Smooth muscle cell of the brain vasculature (primary cell): ENCODE measurements at regions not wholly inside any gene's neighbourhood (a gene's known extent, or its start where the extent isn't known, plus 50 kb on each side); places are given as distances from the start of the nearest gene placed in this dataset.
"Not testable (repeated sequence)": the region's sequence is repeated elsewhere in the genome, so short reads cannot be mapped to it uniquely, and the experiment has no call there.

Source experiments
- DNase-seq: peaks from one replicate; pipeline ENCODE4 v3.0.0-alpha.2; 2012; ENCODE audit warnings: low read depth, low spot score

GRCh38 chr2:106009096-106009495, 185.0 kb downstream of the UXS1 start:
- no peak for DNase-seq

GRCh38 chr2:106004851-106005250, 189.2 kb downstream of the UXS1 start:
- DNase-seq: no peak

GRCh38 chr2:105999211-105999989, 194.7 kb downstream of the UXS1 start:
- no peak for DNase-seq

GRCh38 chr2:105997711-105998110, 196.4 kb downstream of the UXS1 start:
- DNase-seq: no peak

- DNase-seq: no peak
Measured at GRCh38 chr2:105990624-105991023, 203.5 kb downstream of the UXS1 start.

- not testable (repeated sequence) for DNase-seq
Measured at GRCh38 chr2:105989803-105990202, 204.3 kb downstream of the UXS1 start.

GRCh38 chr2:105989070-105989469, 205.0 kb downstream of the UXS1 start:
- no peak for DNase-seq

- DNase-seq: no peak
Measured at GRCh38 chr2:105977807-105978206, 216.3 kb downstream of the UXS1 start.

GRCh38 chr2:105977212-105977611, 216.9 kb downstream of the UXS1 start:
- DNase-seq: no peak

GRCh38 chr2:105974812-105975211, 219.3 kb downstream of the UXS1 start:
- no peak for DNase-seq

- DNase-seq: no peak
Measured at GRCh38 chr2:105972927-105973326, 221.2 kb downstream of the UXS1 start.

- DNase-seq: no peak
Measured at GRCh38 chr2:105972246-105972645, 221.9 kb downstream of the UXS1 start.

GRCh38 chr2:105969552-105969951, 224.5 kb downstream of the UXS1 start:
- DNase-seq: no peak

- no peak for DNase-seq
Measured at GRCh38 chr2:105962221-105962620, 217.5 kb downstream of the NCK2 start.

- DNase-seq: no peak
Measured at GRCh38 chr2:105961599-105962146, 217.0 kb downstream of the NCK2 start.

- no peak for DNase-seq
Measured at GRCh38 chr2:105959357-105959756, 214.6 kb downstream of the NCK2 start.

- DNase-seq: no peak
Measured at GRCh38 chr2:105954891-105955290, 210.2 kb downstream of the NCK2 start.

GRCh38 chr2:105953942-105954341, 209.2 kb downstream of the NCK2 start:
- no peak for DNase-seq

- no peak for DNase-seq
Measured at GRCh38 chr2:105952131-105952530, 207.4 kb downstream of the NCK2 start.

GRCh38 chr2:105951384-105951694, 206.6 kb downstream of the NCK2 start:
- DNase-seq: no peak

- DNase-seq: no peak
Measured at GRCh38 chr2:105950521-105951383, 206.0 kb downstream of the NCK2 start.

GRCh38 chr2:105943977-105944376, 199.3 kb downstream of the NCK2 start:
- no peak for DNase-seq
